Calu3 (cell line): ENCODE measurements at regions not wholly inside any gene's neighbourhood (a gene's known extent, or its start where the extent isn't known, plus 50 kb on each side); places are given as distances from the start of the nearest gene placed in this dataset.

Source experiments
- BruUV-seq: library from RNA; stranded (reverse); fragments of 400-500 nt; replicated peaks from 2 replicates; lab custom pipeline; 2021; lab: Mats Ljungman, UMichigan
- CTCF ChIA-PET: fragments of 300-600 bp; sonication (Branson Sonifier 250); formaldehyde crosslinking; loops from one replicate; lab custom pipeline; 2022; ENCODE audit warnings: antibody characterized with exemption; lab: Charles Lee
- DNase-seq: peaks from one replicate; pipeline ENCODE4 v3.0.0; 2022
- H3K27ac Mint-ChIP-seq: one replicate; pipeline ENCODE4 v1.8.0; 2022; ENCODE audit warnings: mixed read lengths; ENCODE audit not compliant: unreplicated experiment
- H3K27me3 Mint-ChIP-seq: one replicate; pipeline ENCODE4 v1.8.0; 2022; ENCODE audit warnings: mixed read lengths; ENCODE audit not compliant: unreplicated experiment
- H3K36me3 Mint-ChIP-seq: one replicate; pipeline ENCODE4 v1.8.0; 2022; ENCODE audit warnings: mild to moderate bottlenecking, moderate library complexity, mixed read lengths; ENCODE audit not compliant: insufficient read depth, unreplicated experiment
- H3K4me1 Mint-ChIP-seq: one replicate; pipeline ENCODE4 v1.8.0; 2022; ENCODE audit warnings: mild to moderate bottlenecking, low read depth, mixed read lengths; ENCODE audit not compliant: unreplicated experiment
- H3K4me3 Mint-ChIP-seq: one replicate; pipeline ENCODE4 v1.8.0; 2022; ENCODE audit warnings: mild to moderate bottlenecking, low read depth, moderate library complexity, mixed read lengths; ENCODE audit not compliant: unreplicated experiment
- H3K9me3 Mint-ChIP-seq: one replicate; pipeline ENCODE4 v1.8.0; 2022; ENCODE audit warnings: low read depth, mixed read lengths; ENCODE audit not compliant: unreplicated experiment
- CTCF ChIP-seq: fragments of 200-600 bp; IDR thresholded peaks from one replicate; pipeline ENCODE4 v1.8.0; 2022; ENCODE audit warnings: antibody characterized with exemption; ENCODE audit not compliant: unreplicated experiment
- intact Hi-C: fragments of 100-400 bp; cut with micrococcal nuclease; formaldehyde crosslinking; loops from one replicate; pipeline ENCODE4 v1.10.0; 2022; ENCODE audit not compliant: unreplicated experiment

- Mint-ChIP-seq H3K9me3 (peaks cover 2% of the 10 kb centered on the region), H3K36me3 (no peaks in the 10 kb centered on the region), H3K4me1 (no peaks in the 10 kb centered on the region), H3K27ac (no peak overlapping the region), H3K4me3 (no peak overlapping the region), H3K27me3 (no peaks in the 10 kb centered on the region)
- DNase-seq: no peak
- CTCF ChIA-PET: no interaction called here
- BruUV-seq: no TSS peak
- intact Hi-C loops: no loop called here
- no peak for TF ChIP-seq CTCF
Measured at GRCh38 chr3:102660653-102661052, 225.8 kb downstream of the ZPLD1 start.

GRCh38 chr3:102661707-102662497, 227.1 kb downstream of the ZPLD1 start:
- Mint-ChIP-seq H3K27me3 (no peaks in the 10 kb centered on the region), H3K9me3 (peaks cover 2% of the 10 kb centered on the region), H3K36me3 (no peaks in the 10 kb centered on the region), H3K27ac (no peak overlapping the region), H3K4me3 (no peak overlapping the region), H3K4me1 (no peaks in the 10 kb centered on the region)
- CTCF ChIA-PET: interaction anchor here (0.6 kb wide), 1 partner anchor 82 kb away, joined by 6 read pairs; no protein-coding TSS in a partner anchor
- intact Hi-C loops: no loop called here
- no peak for DNase-seq
- TF ChIP-seq CTCF: no peak
- no TSS peak for BruUV-seq

- H3K9me3 Mint-ChIP-seq: peaks cover 2% of the 10 kb centered on the region
Measured at GRCh38 chr3:102662498-102662772, 227.6 kb downstream of the ZPLD1 start.

GRCh38 chr3:102664126-102664525, 229.3 kb downstream of the ZPLD1 start:
- H3K27ac Mint-ChIP-seq: no peak overlapping the region
- no TSS peak for BruUV-seq
- no peak overlapping the region for H3K4me3 Mint-ChIP-seq
- DNase-seq: no peak
- no peak for TF ChIP-seq CTCF
- intact Hi-C loops: no loop called here
- H3K4me1 Mint-ChIP-seq: no peaks in the 10 kb centered on the region
- no peaks in the 10 kb centered on the region for H3K27me3 Mint-ChIP-seq
- H3K36me3 Mint-ChIP-seq: no peaks in the 10 kb centered on the region
- no peaks in the 10 kb centered on the region for H3K9me3 Mint-ChIP-seq
- CTCF ChIA-PET: no interaction called here

More at GRCh38 chr3:102662498-102662772, 227.6 kb downstream of the ZPLD1 start:
- no peak for TF ChIP-seq CTCF
- CTCF ChIA-PET: no interaction called here
- Mint-ChIP-seq H3K4me1 (no peaks in the 10 kb centered on the region), H3K36me3 (no peaks in the 10 kb centered on the region), H3K27ac (no peak overlapping the region), H3K4me3 (no peak overlapping the region), H3K27me3 (no peaks in the 10 kb centered on the region)
- no TSS peak for BruUV-seq
- intact Hi-C loops: no loop called here
- DNase-seq: no peak
